GM10248 (cell line): ENCODE measurements at regions not wholly inside any gene's neighbourhood (a gene's known extent, or its start where the extent isn't known, plus 50 kb on each side); places are given as distances from the start of the nearest gene placed in this dataset.

Source experiments
- CTCF ChIA-PET: fragments of 300-600 bp; sonication (Branson Sonifier 250); formaldehyde crosslinking; extraction: SDS; loops from one replicate; lab custom pipeline; 2021; ENCODE audit warnings: antibody characterized with exemption; lab: Yijun Ruan, JAX
- POLR2A ChIA-PET: fragments of 350-650 bp; sonication (Branson Sonifier 250); formaldehyde crosslinking; extraction: SDS; loops from one replicate; lab custom pipeline; 2020; ENCODE audit warnings: antibody characterized with exemption; lab: Yijun Ruan, JAX
- DNase-seq: peaks from one replicate; pipeline ENCODE4 v3.0.0; 2012; ENCODE audit errors: extremely low spot score
- TF ChIP-seq, protein P1 (sequence below): IDR thresholded peaks from 2 replicates; pipeline ENCODE4 v1.5.1; 2012; ENCODE audit warnings: mild to moderate bottlenecking, low read depth; ENCODE audit errors: extremely low read depth, missing control alignments, control extremely low read depth

- ChIA-PET CTCF (interaction anchor here (1.5 kb wide), 1 partner anchor 11 kb away, joined by 3 read pairs; no protein-coding TSS in a partner anchor), POLR2A (no interaction called here)
- TF ChIP-seq, protein P1, sequence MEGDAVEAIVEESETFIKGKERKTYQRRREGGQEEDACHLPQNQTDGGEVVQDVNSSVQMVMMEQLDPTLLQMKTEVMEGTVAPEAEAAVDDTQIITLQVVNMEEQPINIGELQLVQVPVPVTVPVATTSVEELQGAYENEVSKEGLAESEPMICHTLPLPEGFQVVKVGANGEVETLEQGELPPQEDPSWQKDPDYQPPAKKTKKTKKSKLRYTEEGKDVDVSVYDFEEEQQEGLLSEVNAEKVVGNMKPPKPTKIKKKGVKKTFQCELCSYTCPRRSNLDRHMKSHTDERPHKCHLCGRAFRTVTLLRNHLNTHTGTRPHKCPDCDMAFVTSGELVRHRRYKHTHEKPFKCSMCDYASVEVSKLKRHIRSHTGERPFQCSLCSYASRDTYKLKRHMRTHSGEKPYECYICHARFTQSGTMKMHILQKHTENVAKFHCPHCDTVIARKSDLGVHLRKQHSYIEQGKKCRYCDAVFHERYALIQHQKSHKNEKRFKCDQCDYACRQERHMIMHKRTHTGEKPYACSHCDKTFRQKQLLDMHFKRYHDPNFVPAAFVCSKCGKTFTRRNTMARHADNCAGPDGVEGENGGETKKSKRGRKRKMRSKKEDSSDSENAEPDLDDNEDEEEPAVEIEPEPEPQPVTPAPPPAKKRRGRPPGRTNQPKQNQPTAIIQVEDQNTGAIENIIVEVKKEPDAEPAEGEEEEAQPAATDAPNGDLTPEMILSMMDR: no peak
- DNase-seq: no peak
These were observed 510.9 kb upstream of the CDH18 start for GRCh38 chr5:20498926-20499325.

GRCh38 chr5:20498102-20498501 lies 510.1 kb upstream of the CDH18 start:
- no peak for DNase-seq
- CTCF ChIA-PET: no interaction called here
- POLR2A ChIA-PET: no interaction called here
- TF ChIP-seq, protein P1: no peak

DNA sequence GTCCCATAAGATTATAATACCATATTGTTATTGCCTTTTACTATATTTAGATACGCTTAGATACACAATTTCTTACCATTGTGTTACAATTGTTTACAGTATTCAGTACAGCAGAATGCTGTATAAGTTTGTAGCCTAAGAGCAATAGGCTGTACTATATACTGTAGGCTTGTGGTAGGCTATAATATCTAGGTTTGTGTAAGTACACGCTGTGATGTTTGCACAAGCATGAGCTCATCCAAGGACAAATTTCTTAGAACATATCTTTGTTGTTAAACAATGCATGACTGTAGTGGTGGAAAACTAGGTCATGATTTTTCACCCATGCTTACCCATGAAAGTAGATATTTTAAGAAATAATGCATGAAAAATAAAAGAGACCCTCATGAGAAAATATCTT lies 509.4 kb upstream of the CDH18 start:
- TF ChIP-seq, protein P1: no peak
- POLR2A ChIA-PET: no interaction called here
- no peak for DNase-seq
- CTCF ChIA-PET: no interaction called here

GRCh38 chr5:20494706-20495105 lies 506.7 kb upstream of the CDH18 start:
- TF ChIP-seq, protein P1: no peak
- no peak for DNase-seq
- CTCF ChIA-PET: interaction anchor here (0.9 kb wide), 1 partner anchor 11 kb away, joined by 3 read pairs; no protein-coding TSS in a partner anchor
- POLR2A ChIA-PET: no interaction called here

GRCh38 chr5:20486826-20487225 lies 498.8 kb upstream of the CDH18 start:
- no peak for DNase-seq
- CTCF ChIA-PET: no interaction called here
- POLR2A ChIA-PET: no interaction called here
- TF ChIP-seq, protein P1: no peak

GRCh38 chr5:20476016-20476415 lies 488.0 kb upstream of the CDH18 start:
- POLR2A ChIA-PET: no interaction called here
- no peak for DNase-seq
- TF ChIP-seq, protein P1: no peak
- CTCF ChIA-PET: no interaction called here

DNA sequence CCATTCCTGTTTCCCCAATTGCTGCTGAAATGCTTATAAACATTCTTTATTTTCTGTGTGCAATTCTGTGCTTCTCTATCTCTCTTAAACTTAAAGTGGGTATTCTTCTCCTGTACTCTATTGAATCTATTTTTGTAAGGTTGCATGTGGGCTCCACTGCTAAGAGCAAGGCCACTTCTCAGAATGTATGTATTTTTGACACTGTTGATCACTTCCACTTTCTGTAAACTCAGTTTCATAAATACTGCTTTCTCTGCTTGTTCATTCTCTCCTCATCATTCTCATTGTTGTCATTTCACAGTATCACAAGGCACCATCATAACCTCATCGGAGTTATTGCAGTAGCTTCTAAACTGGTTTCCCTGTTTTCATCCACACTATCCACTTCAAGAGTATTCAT lies 483.0 kb upstream of the CDH18 start:
- ChIA-PET CTCF (no interaction called here), POLR2A (no interaction called here)
- DNase-seq: no peak
- TF ChIP-seq, protein P1: no peak
